ENCODE measurements at regions not wholly inside any gene's neighbourhood (a gene's known extent, or its start where the extent isn't known, plus 50 kb on each side); places are given as distances from the start of the nearest gene placed in this dataset.
"Not testable (repeated sequence)": the region's sequence is repeated elsewhere in the genome, so short reads cannot be mapped to it uniquely, and the experiment has no call there.

DNA sequence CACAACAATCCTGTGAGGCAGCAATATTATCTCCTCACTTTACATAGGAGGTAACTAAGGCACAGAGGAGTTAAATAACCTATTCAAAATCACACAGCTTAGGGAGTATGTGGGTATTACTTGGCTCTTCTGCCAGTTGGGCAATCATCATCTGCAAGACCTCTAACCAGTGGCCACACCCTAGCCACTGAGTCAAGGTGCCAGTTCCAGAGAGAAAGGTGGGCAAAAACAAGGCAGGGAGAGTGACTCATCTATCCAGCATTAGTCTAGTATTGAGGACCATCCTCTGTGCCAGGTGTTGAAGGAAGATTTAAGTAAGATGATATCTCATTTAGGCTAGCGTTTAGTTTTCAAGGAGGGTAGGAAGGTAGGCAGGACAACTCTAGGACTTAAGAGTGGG lies 113.9 kb upstream of the EOLA2 start:
- DNase-seq (ENCODE audit: low spot score): no peak

DNA sequence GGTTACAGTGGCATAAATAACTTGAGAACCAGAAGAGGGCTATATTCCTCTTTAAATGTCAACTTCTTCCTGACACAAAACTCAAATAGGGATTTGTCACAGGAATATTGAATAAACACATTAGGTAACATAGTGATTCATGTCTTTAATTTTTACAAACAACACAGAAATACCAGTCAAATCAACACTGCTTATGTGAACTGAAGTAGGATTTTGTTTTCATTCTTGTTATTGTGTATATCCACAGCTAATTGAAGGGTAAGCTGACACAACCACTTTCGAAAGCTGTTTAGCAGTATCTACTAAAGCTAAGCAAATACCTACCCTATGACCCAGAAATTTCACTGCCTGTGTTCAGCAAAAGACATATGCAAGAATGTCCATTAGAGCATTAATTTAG lies 120.4 kb upstream of the EOLA2 start:
- no peak for DNase-seq (ENCODE audit: low spot score)

DNA sequence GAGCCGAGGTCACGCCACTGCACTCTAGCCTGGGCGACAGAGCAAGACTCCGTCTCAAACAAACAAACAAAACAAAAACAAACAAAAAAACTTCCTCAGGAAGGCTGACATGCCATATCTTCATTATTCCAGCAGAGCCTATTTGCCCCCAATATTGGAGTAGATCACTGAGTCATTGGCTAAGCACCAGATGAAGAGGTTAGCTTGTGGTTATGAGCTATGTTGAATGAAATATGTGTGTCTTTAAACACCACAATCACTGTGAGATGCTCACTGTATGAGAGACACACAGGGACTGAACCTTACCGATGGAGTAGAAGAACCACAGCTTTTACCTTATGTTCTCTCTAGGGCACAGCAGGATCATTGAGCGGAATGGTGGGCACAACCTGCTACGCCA lies 122.1 kb upstream of the EOLA2 start:
- DNase-seq (ENCODE audit: low spot score): peak; percentile 28

DNA sequence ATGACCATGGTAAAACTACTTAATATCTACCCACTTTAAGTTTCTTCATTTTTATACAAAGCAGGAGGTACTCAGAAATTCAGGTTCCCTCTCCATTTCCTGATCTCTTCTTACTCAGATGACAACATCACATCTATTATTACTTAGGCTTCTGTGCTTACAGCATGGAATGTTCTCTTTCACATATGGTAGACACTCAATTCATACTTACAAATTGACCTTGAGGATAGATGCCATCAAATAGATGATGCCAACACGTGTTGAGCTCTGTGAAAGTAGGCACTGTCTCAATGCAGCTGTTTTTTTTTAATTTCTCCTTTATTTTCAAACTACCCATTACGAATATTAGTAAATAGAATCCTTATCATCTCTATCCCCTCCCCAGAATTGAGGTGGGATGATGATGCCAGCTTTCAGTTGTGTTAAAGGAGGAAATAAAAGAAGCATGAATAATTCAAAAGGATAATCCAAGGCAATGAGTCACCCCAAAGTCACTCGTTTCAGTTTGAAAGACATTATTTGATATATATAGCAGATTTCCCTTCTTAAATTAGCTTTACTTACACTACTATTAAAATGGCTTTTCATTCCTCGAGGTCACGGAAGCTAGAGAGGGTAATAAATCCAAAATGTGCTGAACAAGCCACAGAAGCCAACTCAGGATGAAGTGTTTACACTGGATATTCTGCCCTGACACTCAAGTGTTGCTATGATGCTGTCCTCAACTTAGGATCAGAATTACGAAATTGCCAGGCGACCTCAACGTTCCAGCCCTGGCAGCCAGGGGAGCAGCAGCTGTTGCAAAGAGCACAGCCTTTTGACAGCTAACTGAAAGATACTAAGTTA lies 124.2 kb upstream of the EOLA2 start:
- DNase-seq (ENCODE audit: low spot score): peak; percentile 51

DNA sequence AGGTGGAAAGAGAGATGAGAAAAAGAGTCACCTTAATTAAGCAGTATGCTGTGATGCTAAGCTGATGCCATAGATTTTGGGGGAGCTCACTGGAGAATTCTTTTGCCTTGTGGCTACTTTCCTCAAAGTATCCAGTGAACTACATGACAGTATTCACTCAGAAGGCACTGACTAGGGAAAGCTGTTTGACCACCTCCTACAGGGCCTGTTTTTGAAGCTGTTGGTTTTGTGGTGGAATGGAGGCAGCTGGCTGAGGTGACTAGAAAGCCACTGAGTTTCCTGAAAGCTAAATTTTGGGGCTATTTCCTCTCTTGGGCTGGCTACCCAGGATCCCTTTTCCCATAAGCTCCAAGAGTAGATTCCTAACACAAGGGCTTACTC lies 124.8 kb upstream of the EOLA2 start:
- DNase-seq (ENCODE audit: low spot score): no peak

DNA sequence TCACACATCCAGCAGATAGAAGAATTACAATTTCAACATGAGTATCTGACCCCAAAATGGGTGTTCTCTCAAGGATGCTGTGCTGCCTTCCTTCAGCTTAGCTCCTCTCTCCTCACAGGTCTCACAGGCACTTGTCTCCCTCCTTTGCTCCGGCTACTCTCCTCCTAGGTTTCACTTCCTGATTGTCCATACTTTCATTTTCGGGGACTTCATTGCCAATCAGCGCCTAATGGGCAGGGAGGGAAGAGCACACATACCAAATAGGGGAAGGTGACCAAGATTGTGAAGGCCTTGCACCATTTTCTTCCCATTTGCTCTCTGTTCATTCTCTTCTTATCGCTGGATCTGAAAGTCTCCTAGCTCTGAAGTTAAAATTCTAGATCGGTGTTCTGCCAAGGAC lies 125.4 kb upstream of the EOLA2 start:
- DNase-seq (ENCODE audit: low spot score): no peak

DNA sequence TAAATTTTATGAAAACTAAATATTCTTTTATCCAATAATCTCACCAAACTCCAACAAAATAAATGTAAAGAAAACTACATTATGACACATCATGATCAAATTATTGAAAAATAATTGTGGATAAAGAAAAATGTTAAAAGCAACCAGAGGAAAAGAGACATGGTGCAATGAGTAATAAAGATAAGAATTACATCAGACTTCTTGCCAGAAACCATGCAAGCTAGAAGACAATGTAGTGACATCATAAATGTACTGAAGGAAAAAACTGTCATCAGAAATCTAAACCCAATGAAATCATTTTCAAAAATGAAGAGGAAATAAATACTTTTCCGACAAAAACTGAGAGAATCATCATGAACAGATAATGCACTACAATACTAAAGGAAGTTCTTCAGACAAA lies 135.9 kb upstream of the EOLA2 start:
- DNase-seq (ENCODE audit: low spot score): no peak

DNA sequence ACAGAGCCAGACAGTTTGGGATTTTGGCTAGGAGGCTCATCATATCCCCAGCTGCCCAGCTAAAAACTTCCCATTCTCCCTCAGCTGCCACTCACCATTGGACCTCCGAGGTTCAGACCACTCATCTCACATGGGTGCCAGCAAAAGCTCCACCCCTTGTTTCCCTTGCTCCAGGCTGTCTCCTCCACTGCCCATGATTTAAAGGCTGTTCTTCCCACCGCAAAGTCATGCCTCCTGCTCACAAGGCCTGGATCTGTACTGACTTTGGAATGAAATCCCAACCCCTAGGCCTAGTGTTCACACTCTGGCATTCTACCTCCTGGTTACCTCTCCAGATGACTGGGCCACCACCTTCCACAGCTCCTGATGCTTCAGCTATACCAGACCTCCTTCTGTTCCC lies 142.2 kb upstream of the EOLA2 start:
- DNase-seq (ENCODE audit: low spot score): no peak

DNA sequence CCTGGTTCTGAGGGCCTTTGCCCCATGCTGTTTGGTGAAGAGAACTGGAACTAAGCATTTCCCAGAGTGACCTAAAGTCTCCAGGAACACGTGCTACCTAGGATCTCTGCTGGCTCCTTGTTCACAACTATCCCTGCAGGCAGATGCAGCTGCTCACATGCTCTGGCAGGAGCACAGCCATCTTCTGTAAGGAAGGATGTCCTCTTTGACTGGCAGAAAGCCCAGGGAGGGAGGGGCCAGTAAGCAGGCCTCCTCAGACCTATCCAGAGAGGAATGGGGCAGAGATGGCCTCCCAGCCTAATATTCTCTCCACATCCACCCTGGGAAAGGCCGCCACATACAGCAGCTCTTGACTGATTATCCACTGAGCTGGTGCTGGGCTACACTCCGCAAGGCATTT lies 142.8 kb upstream of the EOLA2 start:
- no peak for DNase-seq (ENCODE audit: low spot score)

DNA sequence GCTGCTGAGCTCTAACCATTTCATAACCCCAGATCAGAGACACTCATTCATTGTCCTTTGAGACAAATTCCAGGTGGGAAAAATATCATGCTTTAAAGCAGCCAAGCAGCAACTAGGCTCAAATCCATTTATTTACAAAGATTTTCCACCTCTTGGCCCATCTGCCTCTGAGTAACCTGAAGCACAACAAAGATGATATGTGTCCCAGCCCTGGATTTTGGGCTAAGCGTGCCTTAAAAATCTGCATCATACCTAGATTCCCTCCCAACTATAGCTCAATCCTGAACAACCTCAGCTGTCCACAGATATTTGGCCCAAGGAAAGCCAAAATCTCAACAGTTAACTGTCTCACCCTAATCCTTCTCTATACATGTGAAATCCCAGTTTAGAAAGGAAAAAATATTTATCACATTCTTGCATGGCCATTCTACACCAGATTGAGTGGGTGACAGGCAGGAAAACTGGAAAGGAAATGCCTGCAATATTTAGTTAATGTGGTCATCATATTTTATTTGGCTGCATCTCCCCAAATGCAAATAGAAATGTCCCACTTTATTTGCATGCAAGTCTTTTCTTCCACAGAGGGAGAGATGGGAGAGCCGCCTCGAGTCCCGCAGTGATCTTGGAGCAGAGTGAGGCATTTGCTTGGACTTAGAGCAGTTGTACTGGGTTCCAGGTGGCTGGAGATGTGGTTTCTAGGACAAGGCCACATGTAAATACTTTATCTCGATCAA lies 146.4 kb upstream of the EOLA2 start:
- peak; percentile 45 for DNase-seq (ENCODE audit: low spot score)

DNA sequence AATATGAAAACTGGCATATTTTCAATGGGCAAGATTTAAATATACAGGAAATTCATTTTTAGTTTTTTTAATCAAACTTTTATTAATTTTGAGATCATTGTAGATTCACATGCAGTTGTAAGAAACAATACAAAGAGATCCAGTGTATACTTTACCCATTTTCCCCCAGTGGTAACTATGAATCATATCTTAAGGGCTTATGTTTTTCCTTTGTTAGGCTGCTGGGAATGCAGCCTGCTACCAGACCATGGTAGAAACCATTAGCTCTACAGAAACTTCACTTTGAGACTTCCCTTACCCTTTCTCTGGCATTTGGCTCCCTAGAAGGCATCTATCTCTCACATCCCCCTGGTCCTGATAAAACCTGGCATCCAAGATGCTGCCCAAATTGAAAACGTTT lies 147.6 kb upstream of the EOLA2 start:
- no peak for DNase-seq (ENCODE audit: low spot score)

DNA sequence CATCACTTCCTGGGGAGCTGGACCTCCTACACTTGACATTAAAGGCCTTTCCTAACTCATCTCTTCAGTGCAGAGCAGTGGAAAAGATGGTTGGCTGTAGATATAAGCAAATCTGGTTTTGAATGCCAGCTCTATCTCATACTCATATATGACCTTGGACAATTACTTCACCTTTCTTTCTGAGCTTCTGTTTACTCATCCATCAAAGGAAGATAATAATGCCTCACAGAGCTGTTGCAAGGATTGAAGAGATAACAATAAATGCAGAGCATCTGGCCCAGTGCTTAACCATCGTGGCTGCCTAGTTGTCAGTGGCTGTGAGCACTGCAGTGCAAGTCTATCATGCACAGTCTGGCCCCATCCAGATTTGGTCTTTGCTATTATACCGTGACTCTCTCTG lies 148.1 kb upstream of the EOLA2 start:
- no peak for DNase-seq (ENCODE audit: low spot score)

DNA sequence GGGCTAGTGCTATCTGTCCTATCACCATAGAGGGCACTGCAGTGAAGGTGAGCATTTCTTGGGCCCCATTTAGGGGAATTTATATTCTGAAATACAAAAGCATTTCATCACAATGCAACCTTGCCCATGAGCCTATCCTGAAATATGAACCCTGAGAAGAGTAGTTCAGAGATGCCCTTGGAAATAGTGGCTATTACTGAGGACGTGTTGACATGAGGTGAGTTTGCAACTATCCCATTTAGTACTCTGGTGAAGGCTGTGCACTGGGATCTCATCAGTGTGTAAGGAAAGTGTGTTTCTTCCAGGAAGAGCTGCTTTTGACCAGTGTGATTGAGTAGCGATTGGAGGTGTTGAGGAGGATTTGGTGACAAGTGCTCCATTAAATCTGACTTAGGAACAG lies 149.3 kb upstream of the EOLA2 start:
- no peak for DNase-seq (ENCODE audit: low spot score)

DNA sequence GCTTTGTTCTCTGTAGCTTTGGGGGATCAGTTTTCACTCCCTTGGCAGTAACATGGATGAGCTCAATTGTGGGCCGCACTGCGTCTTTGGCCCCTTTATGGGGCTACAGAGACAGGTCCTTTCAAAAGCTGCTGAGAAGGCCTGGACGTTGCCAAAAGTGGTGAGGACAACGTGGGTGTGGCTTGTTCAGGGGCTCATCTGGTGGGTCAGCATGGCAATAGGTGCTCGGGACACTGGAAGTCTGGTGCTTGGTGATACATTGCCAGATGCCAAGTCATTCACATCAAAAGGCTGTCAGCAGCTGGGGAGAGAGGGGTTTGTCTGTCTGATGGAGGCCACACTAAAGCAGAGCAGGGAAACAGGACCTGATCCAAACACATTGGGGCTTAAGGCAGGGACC lies 149.8 kb upstream of the EOLA2 start:
- no peak for DNase-seq (ENCODE audit: low spot score)

DNA sequence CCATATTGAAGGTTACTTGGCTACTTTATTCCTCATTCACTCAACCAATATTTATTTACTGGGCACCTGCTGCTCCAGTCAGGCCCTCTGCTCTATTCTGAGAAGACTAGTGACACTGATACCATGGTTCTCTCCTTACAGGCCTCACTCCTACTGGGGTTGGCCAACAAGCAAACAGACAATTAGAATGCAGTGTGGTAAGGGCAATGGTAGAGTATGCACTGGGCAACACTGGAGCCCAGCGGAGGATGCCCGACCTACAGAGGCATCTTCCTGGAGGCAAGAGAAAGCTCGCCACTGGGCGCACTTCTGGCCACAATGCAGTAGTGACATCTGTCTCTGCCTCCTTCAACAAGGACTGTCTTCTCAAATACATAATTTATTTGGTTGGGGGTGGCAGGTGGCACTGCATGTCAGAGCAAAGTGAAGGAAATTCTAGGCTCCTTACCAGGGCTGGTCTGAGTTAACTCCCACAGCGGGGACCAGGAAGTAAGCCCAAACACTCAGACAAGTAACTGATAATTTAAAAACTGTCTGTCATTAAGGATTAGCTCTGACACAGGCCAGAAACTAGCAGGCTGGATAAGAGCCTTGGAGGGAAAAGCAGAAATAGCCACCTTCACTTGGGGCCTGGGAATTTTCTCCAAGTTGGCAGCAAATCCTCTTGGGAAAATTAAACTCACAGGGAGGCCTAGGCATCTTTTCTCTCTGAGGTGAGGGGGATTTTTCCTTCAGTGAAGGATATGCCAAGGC lies 150.7 kb upstream of the EOLA2 start:
- no peak for DNase-seq (ENCODE audit: low spot score)

DNA sequence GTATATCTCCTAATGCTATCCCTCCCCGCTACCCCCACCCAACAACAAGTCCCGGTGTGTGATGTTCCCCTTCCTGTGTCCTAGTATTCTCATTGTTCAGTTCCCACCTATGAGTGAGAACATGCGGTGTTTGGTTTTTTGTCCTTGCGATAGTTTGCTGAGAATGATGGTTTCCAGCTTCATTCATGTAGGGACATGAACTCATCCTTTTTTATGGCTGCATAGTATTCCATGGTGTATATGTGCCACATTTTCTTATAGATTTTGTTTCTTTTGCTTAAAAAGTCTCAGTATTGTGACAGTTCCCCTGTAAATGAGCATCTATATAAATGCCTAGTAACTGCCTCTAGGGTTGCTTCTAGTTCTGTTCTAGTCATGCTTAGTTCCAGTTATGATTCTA lies 153.0 kb upstream of the EOLA2 start:
- not testable (repeated sequence) for DNase-seq (ENCODE audit: low spot score)

DNA sequence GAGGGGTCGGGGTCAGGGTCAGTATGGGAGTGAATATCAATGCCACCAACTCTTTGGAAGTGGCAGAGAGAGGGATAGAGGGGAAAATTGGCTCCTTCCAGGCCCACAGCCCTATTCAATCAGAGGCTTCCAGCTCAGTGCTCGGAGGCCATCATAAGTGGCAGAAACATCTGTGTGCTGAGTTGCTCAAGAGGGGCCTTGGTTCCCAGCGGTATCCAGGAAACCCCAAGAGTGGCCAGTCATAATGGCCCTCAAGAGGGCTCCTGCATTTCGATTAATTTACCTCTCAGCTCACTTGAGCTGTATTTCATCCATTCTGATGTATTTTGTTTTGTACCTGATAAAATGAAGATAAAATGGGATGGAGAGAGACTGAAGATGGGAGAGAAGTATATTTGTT lies 154.3 kb upstream of the EOLA2 start:
- no peak for DNase-seq (ENCODE audit: low spot score)

DNA sequence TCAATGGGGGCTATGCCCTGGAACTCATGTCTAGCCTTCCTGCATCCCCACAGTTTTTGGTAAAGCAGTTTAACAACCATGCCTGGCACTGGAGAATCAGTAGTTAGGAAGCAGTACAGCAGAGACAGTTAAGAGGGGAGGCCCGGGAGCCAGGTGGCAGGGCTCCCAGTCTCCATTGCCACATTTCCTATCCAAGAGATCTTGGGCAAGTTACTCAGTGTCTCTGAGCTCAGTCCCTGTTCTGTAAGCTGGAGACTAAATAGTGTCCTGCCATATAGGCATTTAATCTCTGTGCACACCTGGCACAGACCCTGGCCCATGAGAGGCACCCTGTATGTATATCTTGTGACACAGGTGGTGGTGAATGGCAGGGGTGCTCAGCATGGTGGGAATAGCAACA lies 156.1 kb upstream of the EOLA2 start:
- DNase-seq (ENCODE audit: low spot score): peak; percentile 14

DNA sequence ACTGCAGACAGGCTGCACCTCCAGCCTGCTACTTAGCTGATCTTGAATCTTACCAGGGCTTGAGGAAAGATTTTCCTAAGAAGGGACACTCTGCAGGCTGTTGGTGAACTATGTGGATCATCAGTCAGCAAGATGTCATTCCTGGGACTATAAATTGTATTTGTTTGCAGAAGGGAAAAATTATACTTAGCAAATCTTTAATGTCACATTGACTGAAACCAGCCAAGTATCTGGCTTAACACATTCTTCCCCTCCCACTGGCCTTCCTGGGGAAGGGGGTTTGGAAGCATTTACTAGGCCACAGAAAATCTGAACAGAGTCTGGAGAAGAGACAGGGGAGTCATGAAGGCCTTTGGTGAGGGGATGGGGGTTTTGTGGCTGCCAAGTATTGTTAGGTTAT lies 156.7 kb upstream of the EOLA2 start:
- DNase-seq (ENCODE audit: low spot score): peak; percentile 21

DNA sequence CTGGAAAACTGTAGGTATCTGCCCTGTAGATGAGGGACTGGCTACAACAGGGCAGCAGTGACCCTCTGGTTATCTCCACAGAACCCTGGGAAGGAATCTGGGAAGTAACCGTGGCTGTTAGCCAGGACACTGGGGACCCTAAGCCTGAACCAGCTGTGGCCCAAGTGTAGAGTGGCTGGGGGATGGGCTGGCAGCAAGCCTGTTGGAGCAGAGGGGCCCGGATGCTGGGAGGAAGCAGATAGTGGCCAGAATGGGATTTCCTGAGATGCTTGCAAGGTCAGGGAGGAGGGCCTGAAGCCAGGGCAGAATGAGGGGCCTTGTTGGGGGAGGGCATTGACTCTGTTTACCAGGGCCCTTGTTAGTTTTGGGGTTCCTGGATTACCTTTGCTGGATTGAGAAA lies 161.0 kb upstream of the EOLA2 start:
- DNase-seq (ENCODE audit: low spot score): no peak

DNA sequence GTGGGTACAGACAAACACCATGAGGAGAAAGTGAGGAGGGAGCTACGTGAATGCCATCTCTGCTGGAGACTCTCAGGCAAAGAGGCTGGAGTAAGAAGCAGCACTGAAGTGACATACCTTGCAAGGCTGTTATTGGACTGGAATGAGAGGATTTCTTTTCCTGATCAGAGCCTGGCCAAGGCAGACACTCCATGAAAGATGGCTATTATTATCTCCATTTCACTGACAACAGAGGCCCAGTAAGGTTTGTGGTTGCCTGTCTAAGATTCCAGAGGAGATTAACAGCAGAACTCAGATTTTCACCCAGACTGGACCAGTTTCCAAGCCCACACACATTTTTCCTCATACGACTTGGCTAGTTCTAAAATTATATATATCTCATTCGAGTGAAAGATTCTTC lies 162.0 kb upstream of the EOLA2 start:
- DNase-seq (ENCODE audit: low spot score): peak; percentile 48

DNA sequence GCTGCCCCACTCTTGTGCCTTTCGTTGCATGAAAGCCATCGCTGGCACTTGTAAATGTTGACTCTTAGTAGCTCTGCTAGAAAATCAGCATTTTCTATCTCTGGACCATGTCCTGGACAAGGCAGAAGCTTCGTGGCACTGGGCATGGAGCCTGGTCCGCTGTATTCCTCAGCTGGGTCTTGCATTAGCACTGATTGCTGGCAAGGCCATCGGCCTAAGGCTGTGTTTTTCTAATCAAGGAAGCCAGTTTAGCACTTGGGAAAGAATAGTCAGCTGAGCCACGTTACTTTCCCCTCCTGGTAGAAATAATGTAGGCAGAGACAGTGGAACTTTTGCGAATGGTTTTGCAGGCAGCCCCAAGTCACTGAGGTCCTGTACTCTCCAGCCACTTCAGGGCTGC lies 180.2 kb upstream of the EOLA2 start:
- DNase-seq (ENCODE audit: low spot score): no peak

DNA sequence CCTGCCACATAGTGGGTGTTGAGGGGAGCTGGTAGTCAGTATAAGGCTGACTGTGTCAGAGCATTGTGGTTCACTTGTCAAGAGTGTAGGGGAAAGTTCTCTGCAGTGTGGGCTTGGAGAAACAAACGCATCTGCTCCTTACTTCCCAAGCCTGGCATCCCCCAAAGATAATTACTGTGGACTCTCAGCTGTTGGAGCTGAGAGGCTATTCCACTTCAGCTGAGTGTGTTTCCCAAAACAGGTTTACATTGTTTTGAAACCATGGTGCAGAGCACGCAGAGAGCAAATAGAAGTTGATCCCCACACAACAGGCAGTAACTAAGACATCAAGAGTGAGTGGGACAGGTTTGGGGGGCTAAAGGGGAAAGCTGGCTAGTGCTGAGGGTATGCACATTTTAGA lies 181.0 kb upstream of the EOLA2 start:
- no peak for DNase-seq (ENCODE audit: low spot score)

Data from AG08395 (cell line).